ENCODE measurements at regions not wholly inside any gene's neighbourhood (a gene's known extent, or its start where the extent isn't known, plus 50 kb on each side); places are given as distances from the start of the nearest gene placed in this dataset.

GRCh38 chr18:55038162-55038561, 78.9 kb upstream of the CCDC68 start:
- Histone ChIP-seq H3K27ac (ENCODE audit: low read depth, low read length) (no peak overlapping the region), H3K27me3 (ENCODE audit: control insufficient read depth in 3 of 3, insufficient read depth in 3 of 3, low read length in 3 of 3) (no peaks in the 10 kb centered on the region), H3K9ac (ENCODE audit: low read depth in 1 of 3, low read length in 3 of 3) (no peak overlapping the region), H3K4me1 (ENCODE audit: control insufficient read depth in 3 of 3, insufficient read depth in 3 of 3, low read length in 3 of 3) (no peaks in the 10 kb centered on the region), H3K4me3 (ENCODE audit: low read length in 3 of 3) (no peak overlapping the region), H3K9me3 (ENCODE audit: control insufficient read depth in 3 of 3, low read length in 3 of 3) (no peaks in the 10 kb centered on the region), H3K36me3 (ENCODE audit: control insufficient read depth in 3 of 3, insufficient read depth in 3 of 3, low read length in 3 of 3) (no peaks in the 10 kb centered on the region)

DNA sequence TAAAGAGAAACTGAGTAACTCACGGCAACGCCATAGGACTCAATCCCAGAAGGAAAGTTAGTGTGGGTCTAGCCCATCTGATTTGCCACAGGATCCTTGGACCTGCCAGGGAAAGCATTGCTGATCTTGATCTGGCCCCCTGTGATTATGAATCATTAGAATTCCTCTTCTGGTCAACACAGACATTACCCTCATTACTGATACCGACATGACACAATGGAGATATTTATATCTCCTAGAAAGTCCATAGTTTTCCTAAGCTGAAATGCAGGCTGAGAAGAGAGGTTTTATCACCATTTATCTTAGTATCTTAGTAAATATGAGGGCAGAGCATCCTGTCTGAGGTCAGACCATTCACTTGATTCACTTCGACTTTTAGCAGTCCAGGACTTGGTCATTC, 75.5 kb upstream of the CCDC68 start:
- Histone ChIP-seq H3K27ac (ENCODE audit: low read depth, low read length) (no peak overlapping the region), H3K4me1 (ENCODE audit: control insufficient read depth in 3 of 3, insufficient read depth in 3 of 3, low read length in 3 of 3) (no peaks in the 10 kb centered on the region), H3K9me3 (ENCODE audit: control insufficient read depth in 3 of 3, low read length in 3 of 3) (no peaks in the 10 kb centered on the region), H3K36me3 (ENCODE audit: control insufficient read depth in 3 of 3, insufficient read depth in 3 of 3, low read length in 3 of 3) (no peaks in the 10 kb centered on the region), H3K9ac (ENCODE audit: low read depth in 1 of 3, low read length in 3 of 3) (no peak overlapping the region), H3K4me3 (ENCODE audit: low read length in 3 of 3) (no peak overlapping the region), H3K27me3 (ENCODE audit: control insufficient read depth in 3 of 3, insufficient read depth in 3 of 3, low read length in 3 of 3) (peaks cover 0 to 2% (median 0%) of the 10 kb centered on the region in 3 donors)

- no peaks in the 10 kb centered on the region for H3K4me1 ChIP-seq (ENCODE audit: control insufficient read depth in 3 of 3, insufficient read depth in 3 of 3, low read length in 3 of 3)
- H3K27me3 ChIP-seq (ENCODE audit: control insufficient read depth in 3 of 3, insufficient read depth in 3 of 3, low read length in 3 of 3) = peaks cover 0 to 2% (median 0%) of the 10 kb centered on the region in 3 donors
- no peaks in the 10 kb centered on the region for H3K36me3 ChIP-seq (ENCODE audit: control insufficient read depth in 3 of 3, insufficient read depth in 3 of 3, low read length in 3 of 3)
- H3K9ac ChIP-seq (ENCODE audit: low read depth in 1 of 3, low read length in 3 of 3) = no peak overlapping the region
- no peaks in the 10 kb centered on the region for H3K9me3 ChIP-seq (ENCODE audit: control insufficient read depth in 3 of 3, low read length in 3 of 3)
- H3K4me3 ChIP-seq (ENCODE audit: low read length in 3 of 3) = no peak overlapping the region
- no peak overlapping the region for H3K27ac ChIP-seq (ENCODE audit: low read depth, low read length)
These were observed 72.7 kb upstream of the CCDC68 start for GRCh38 chr18:55031979-55032378.

DNA sequence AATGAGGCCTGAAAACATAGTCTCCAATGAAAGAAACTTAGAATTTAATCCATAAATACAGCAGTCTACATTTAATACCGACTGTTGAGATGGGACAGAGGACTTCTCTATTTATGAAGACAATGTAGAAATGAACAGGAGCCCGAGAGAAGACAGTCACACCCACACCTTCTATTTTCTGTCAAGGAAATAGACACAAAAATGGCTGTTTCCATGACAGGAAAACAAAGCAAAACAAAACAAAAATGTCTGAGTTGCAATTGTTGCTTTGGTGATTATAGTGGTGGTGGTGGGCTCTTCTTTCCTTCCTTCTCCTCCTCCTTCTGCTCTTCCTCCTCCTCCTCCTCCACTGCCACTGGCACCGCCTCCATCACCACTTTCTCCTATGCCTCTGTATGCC, 72.3 kb upstream of the CCDC68 start:
- Histone ChIP-seq H3K4me3 (ENCODE audit: low read length in 3 of 3) (no peak overlapping the region), H3K27ac (ENCODE audit: low read depth, low read length) (no peak overlapping the region), H3K27me3 (ENCODE audit: control insufficient read depth in 3 of 3, insufficient read depth in 3 of 3, low read length in 3 of 3) (peaks cover 0 to 2% (median 0%) of the 10 kb centered on the region in 3 donors), H3K9ac (ENCODE audit: low read depth in 1 of 3, low read length in 3 of 3) (no peak overlapping the region), H3K4me1 (ENCODE audit: control insufficient read depth in 3 of 3, insufficient read depth in 3 of 3, low read length in 3 of 3) (no peaks in the 10 kb centered on the region), H3K36me3 (ENCODE audit: control insufficient read depth in 3 of 3, insufficient read depth in 3 of 3, low read length in 3 of 3) (no peaks in the 10 kb centered on the region), H3K9me3 (ENCODE audit: control insufficient read depth in 3 of 3, low read length in 3 of 3) (no peaks in the 10 kb centered on the region)

DNA sequence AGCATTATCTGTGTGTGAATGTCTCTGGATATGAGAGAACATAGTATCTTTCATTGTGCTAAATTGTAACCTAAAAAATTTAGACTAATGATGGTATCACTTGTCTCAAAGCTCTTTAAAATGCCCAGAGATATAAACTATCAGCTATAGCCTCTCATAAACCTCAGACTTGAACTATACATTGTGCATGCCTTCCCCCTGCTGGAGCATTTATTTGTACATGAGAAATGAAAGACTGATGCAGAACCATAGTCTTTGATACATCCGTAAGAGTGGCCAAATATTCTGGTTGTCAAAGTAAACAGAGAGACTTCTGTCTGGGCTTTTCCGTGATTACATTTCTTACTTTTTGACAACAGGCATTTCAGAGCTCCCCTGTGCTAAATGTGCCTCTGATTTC, 71.9 kb upstream of the CCDC68 start:
- Histone ChIP-seq H3K9ac (ENCODE audit: low read depth in 1 of 3, low read length in 3 of 3) (no peak overlapping the region), H3K4me3 (ENCODE audit: low read length in 3 of 3) (no peak overlapping the region), H3K4me1 (ENCODE audit: control insufficient read depth in 3 of 3, insufficient read depth in 3 of 3, low read length in 3 of 3) (no peaks in the 10 kb centered on the region), H3K36me3 (ENCODE audit: control insufficient read depth in 3 of 3, insufficient read depth in 3 of 3, low read length in 3 of 3) (no peaks in the 10 kb centered on the region), H3K27ac (ENCODE audit: low read depth, low read length) (no peak overlapping the region), H3K9me3 (ENCODE audit: control insufficient read depth in 3 of 3, low read length in 3 of 3) (no peaks in the 10 kb centered on the region), H3K27me3 (ENCODE audit: control insufficient read depth in 3 of 3, insufficient read depth in 3 of 3, low read length in 3 of 3) (peaks cover 0 to 2% (median 0%) of the 10 kb centered on the region in 3 donors)

DNA sequence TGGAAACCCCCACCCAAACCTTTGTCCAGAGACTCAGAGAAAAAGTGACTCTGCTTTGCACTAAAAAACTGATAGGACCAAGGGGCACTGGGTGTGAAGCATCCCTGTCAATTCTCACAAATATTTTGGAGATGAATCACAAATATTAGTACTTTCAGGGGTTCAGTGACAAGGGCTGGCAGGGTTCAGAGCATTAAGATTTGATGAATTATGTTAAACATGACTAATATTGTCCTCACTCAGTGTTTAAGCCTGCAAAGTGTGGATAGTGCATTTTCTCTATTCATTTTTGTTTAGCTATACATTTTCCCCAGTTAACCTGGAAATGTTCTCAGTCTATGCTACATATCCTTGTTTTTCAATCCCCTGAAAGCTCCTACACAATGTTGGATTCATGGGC, 65.3 kb upstream of the CCDC68 start:
- Histone ChIP-seq H3K4me3 (ENCODE audit: low read length in 3 of 3) (no peak overlapping the region), H3K9me3 (ENCODE audit: control insufficient read depth in 3 of 3, low read length in 3 of 3) (no peaks in the 10 kb centered on the region), H3K27me3 (ENCODE audit: control insufficient read depth in 3 of 3, insufficient read depth in 3 of 3, low read length in 3 of 3) (no peaks in the 10 kb centered on the region), H3K27ac (ENCODE audit: low read depth, low read length) (no peak overlapping the region), H3K9ac (ENCODE audit: low read depth in 1 of 3, low read length in 3 of 3) (no peak overlapping the region), H3K36me3 (ENCODE audit: control insufficient read depth in 3 of 3, insufficient read depth in 3 of 3, low read length in 3 of 3) (no peaks in the 10 kb centered on the region), H3K4me1 (ENCODE audit: control insufficient read depth in 3 of 3, insufficient read depth in 3 of 3, low read length in 3 of 3) (no peaks in the 10 kb centered on the region)

GRCh38 chr18:55018602-55019001, 59.3 kb upstream of the CCDC68 start:
- Histone ChIP-seq H3K4me1 (ENCODE audit: control insufficient read depth in 3 of 3, insufficient read depth in 3 of 3, low read length in 3 of 3) (no peaks in the 10 kb centered on the region), H3K9me3 (ENCODE audit: control insufficient read depth in 3 of 3, low read length in 3 of 3) (no peaks in the 10 kb centered on the region), H3K4me3 (ENCODE audit: low read length in 3 of 3) (no peak overlapping the region), H3K9ac (ENCODE audit: low read depth in 1 of 3, low read length in 3 of 3) (no peak overlapping the region), H3K36me3 (ENCODE audit: control insufficient read depth in 3 of 3, insufficient read depth in 3 of 3, low read length in 3 of 3) (no peaks in the 10 kb centered on the region), H3K27ac (ENCODE audit: low read depth, low read length) (no peak overlapping the region), H3K27me3 (ENCODE audit: control insufficient read depth in 3 of 3, insufficient read depth in 3 of 3, low read length in 3 of 3) (no peaks in the 10 kb centered on the region)

- Histone ChIP-seq H3K4me1 (ENCODE audit: control insufficient read depth in 3 of 3, insufficient read depth in 3 of 3, low read length in 3 of 3) (no peaks in the 10 kb centered on the region), H3K27me3 (ENCODE audit: control insufficient read depth in 3 of 3, insufficient read depth in 3 of 3, low read length in 3 of 3) (no peaks in the 10 kb centered on the region), H3K9ac (ENCODE audit: low read depth in 1 of 3, low read length in 3 of 3) (no peak overlapping the region), H3K27ac (ENCODE audit: low read depth, low read length) (no peak overlapping the region), H3K36me3 (ENCODE audit: control insufficient read depth in 3 of 3, insufficient read depth in 3 of 3, low read length in 3 of 3) (no peaks in the 10 kb centered on the region), H3K4me3 (ENCODE audit: low read length in 3 of 3) (no peak overlapping the region), H3K9me3 (ENCODE audit: control insufficient read depth in 3 of 3, low read length in 3 of 3) (no peaks in the 10 kb centered on the region)
These were observed 54.8 kb upstream of the CCDC68 start for GRCh38 chr18:55014095-55014494.

DNA sequence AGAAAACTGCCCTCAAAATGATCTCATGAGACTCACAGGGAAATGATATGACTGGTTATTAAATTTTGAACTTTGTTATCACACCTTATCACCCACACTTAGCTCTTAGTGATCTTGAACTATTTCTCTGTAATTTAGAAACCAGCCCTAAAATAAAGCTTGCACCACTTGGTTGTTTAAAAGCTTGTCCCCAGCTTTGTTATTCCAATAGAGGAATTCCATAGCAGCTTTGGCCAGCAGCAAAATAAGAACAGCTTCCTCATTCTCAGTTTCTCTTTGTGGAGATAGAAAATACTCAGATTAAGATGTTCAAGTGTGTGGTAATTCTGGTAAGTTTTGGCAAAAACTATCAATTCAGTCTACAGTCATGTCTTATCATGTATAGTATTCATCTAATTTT, 54.4 kb upstream of the CCDC68 start:
- Histone ChIP-seq H3K27ac (ENCODE audit: low read depth, low read length) (no peak overlapping the region), H3K4me1 (ENCODE audit: control insufficient read depth in 3 of 3, insufficient read depth in 3 of 3, low read length in 3 of 3) (no peaks in the 10 kb centered on the region), H3K9ac (ENCODE audit: low read depth in 1 of 3, low read length in 3 of 3) (no peak overlapping the region), H3K36me3 (ENCODE audit: control insufficient read depth in 3 of 3, insufficient read depth in 3 of 3, low read length in 3 of 3) (no peaks in the 10 kb centered on the region), H3K4me3 (ENCODE audit: low read length in 3 of 3) (no peak overlapping the region), H3K9me3 (ENCODE audit: control insufficient read depth in 3 of 3, low read length in 3 of 3) (no peaks in the 10 kb centered on the region), H3K27me3 (ENCODE audit: control insufficient read depth in 3 of 3, insufficient read depth in 3 of 3, low read length in 3 of 3) (no peaks in the 10 kb centered on the region)

GRCh38 chr18:55013086-55013485, 53.8 kb upstream of the CCDC68 start:
- no peaks in the 10 kb centered on the region for H3K4me1 ChIP-seq (ENCODE audit: control insufficient read depth in 3 of 3, insufficient read depth in 3 of 3, low read length in 3 of 3)
- no peaks in the 10 kb centered on the region for H3K36me3 ChIP-seq (ENCODE audit: control insufficient read depth in 3 of 3, insufficient read depth in 3 of 3, low read length in 3 of 3)
- H3K9ac ChIP-seq (ENCODE audit: low read depth in 1 of 3, low read length in 3 of 3) = no peak overlapping the region
- no peak overlapping the region for H3K27ac ChIP-seq (ENCODE audit: low read depth, low read length)
- no peaks in the 10 kb centered on the region for H3K27me3 ChIP-seq (ENCODE audit: control insufficient read depth in 3 of 3, insufficient read depth in 3 of 3, low read length in 3 of 3)
- no peaks in the 10 kb centered on the region for H3K9me3 ChIP-seq (ENCODE audit: control insufficient read depth in 3 of 3, low read length in 3 of 3)
- no peak overlapping the region for H3K4me3 ChIP-seq (ENCODE audit: low read length in 3 of 3)

DNA sequence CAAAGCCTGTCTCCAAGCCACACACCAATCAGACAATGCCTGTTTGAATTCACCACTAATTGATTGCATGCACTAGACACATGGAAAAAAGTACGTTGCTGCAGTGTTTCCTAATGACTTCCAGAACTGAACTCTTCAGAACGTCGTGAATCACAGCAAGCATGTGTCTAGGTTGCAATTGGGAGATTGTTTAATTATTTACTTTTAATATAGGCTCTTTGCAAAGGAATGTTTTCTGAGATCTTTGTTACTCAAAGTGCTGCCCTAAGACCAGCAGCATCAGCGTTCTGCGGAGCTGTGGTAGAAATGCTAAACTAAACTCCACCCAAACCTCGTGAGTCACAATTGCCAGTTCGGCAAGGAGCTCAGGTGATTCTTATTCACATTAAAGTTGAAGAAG, 52.7 kb upstream of the CCDC68 start:
- Histone ChIP-seq H3K9ac (ENCODE audit: low read depth in 1 of 3, low read length in 3 of 3) (no peak overlapping the region), H3K9me3 (ENCODE audit: control insufficient read depth in 3 of 3, low read length in 3 of 3) (no peaks in the 10 kb centered on the region), H3K27me3 (ENCODE audit: control insufficient read depth in 3 of 3, insufficient read depth in 3 of 3, low read length in 3 of 3) (no peaks in the 10 kb centered on the region), H3K27ac (ENCODE audit: low read depth, low read length) (no peak overlapping the region), H3K4me3 (ENCODE audit: low read length in 3 of 3) (no peak overlapping the region), H3K36me3 (ENCODE audit: control insufficient read depth in 3 of 3, insufficient read depth in 3 of 3, low read length in 3 of 3) (no peaks in the 10 kb centered on the region), H3K4me1 (ENCODE audit: control insufficient read depth in 3 of 3, insufficient read depth in 3 of 3, low read length in 3 of 3) (no peaks in the 10 kb centered on the region)
